Right renal pelvis (tissue), 4 donors: ENCODE measurements at regions not wholly inside any gene's neighbourhood (a gene's known extent, or its start where the extent isn't known, plus 50 kb on each side); places are given as distances from the start of the nearest gene placed in this dataset.
"Not testable (repeated sequence)": the region's sequence is repeated elsewhere in the genome, so short reads cannot be mapped to it uniquely, and the experiment has no call there.

Experiments used
- DNase-seq, 4 donors: peaks; one replicate each; pipeline ENCODE4 v3.0.0-alpha.2; 2013; ENCODE audit warnings: low read depth in 4 of 4, low spot score in 3 of 4, missing footprints in 1 of 4

DNA sequence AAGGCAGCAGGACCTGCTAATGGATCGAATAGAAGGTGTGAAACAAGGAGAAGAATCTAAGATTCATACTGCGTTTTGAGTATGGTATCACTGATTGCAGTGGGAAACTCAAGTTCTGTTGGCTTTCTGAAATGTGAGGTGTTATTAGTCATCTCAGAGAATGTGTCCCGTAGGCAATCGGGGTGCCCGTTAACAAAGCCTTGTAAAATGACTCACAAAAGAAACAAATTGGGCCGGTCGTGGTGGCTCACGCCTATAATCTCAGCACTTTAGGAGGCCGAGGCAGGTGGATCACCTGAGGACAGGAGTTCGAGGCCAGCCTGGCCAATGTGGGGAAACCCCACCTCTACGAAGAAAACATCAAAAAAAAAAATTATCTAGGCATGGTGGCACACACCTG lies 118.2 kb upstream of the C7orf33 start:
- no peak for DNase-seq

DNA sequence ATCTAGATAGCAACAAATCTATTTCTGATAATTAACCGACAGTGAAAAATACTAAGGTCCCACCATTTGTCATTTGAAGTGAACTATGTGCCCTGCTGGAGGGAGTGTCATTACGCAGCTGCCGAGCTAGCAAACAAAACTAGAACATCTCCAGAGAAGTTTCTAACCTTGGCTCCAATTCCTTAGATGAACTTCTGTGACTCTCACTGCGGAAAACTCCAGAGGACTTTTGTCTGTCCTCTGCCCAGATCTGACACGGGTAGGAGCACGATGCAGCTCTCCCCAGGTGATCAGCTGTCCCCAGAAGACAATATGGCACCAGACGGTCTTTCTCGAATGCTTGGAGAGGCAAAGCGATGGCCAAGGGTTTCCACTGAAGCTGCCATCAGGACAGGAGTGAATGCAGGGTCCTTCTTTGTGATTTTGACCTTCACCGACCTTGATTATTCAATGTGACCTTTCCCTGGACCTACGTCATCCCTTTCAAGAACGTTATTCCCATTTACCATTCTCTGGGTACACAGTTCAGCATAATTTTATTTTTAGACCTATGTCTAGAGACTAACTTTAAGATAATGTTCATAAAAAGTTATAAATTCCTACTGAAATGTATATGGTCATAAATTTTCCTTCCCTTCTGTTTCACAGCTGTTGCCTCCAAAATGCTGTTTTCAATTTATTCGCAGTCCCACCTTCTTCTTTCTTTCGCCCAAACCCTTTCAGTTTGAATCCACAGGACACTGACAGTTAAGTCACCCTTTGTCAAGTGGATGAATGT lies 116.7 kb upstream of the C7orf33 start:
- no peak for DNase-seq

DNA sequence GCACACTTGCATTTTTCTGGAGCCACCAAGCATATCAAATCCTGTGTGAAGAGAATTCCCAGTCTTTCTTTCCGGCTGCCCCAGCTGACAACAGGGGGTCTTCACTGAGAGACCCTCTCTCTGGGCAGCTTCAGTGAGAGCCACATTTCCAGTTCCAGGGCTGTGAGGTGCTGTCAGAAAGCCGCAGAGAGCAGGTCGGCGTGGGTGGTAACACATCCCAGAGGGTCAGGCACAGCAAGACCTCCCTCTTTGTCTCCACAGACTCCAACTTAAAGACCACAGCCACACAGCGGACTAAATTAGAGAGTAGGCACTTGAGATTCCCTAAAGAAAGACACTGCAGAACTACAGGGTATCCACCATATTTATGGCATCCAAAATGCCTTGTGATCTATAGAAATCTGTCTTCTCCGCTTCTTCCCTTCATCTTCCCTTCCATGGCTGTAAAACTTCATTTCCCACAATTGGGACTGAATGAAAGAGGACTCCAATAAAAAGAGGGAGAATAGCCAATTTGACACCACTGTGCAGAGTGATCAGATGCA lies 116.0 kb upstream of the C7orf33 start:
- no peak for DNase-seq

DNA sequence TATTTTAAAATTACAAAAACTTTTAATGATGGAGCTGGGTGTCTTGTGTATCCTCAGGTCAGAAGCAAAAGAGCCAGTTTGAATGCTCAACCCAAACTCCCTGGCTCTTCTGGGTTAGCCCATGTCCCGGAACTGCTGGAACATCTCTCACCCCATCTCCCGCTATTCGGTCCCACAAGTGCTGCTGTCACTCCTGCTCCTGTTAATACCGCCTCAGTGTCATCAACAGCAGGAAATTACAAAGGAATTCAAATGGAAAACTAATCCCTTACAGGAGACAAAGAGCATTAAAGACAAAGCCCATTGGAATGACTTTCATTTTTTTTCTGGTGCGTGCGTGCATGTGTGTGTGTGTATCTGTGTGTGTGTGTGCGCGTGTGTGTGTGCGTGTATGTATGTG lies 112.0 kb upstream of the C7orf33 start:
- DNase-seq: no peak

DNA sequence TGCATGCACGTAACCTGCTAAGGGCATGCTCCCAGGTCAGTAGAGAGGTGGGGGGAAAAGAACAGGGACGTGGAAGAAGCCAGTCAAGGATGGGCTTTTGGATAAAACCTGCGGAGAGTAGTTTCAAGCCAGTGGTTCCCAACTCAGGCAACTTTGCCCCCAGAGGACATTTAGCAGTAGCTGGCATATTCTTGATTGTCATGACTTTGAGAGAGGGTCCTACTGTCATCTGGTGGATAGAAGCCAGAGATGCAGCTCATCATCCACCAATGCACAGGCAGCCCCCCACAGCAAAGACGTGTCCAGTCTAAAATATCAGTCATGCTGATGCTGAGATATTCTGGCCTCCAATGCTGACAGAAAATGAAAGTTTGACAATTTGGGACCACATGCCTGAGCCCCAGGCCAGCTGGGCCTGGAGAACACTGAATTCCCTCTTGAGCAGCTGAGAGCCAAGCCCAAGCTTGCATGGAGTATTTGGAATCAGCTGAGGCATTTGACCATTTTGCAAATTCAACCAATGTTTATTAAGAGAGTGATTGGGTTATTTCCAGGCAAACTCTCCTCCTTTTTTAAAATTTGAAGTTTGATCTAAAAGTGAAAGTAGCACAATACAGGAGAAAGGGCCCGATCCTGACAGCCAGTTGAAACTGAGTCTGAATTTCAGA lies 110.0 kb upstream of the C7orf33 start:
- DNase-seq: no peak

DNA sequence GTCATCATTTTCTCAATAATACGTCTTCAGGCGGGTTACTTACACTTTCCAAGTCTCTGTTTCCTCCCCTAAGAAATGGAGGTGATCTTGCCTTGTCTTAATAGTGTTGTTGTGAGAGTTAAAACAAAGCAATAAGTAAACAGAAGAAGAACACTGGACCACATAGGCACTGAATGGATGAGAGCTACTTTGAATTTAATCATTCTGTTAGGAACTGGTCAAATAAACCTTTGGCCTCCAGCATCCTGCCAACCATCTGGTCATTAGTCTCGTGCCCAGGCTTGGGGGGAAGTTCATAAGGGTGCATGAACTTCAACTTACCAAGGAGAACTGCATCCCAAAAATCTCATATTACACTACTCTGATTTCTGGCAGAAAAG lies 109.4 kb upstream of the C7orf33 start:
- no peak for DNase-seq

DNA sequence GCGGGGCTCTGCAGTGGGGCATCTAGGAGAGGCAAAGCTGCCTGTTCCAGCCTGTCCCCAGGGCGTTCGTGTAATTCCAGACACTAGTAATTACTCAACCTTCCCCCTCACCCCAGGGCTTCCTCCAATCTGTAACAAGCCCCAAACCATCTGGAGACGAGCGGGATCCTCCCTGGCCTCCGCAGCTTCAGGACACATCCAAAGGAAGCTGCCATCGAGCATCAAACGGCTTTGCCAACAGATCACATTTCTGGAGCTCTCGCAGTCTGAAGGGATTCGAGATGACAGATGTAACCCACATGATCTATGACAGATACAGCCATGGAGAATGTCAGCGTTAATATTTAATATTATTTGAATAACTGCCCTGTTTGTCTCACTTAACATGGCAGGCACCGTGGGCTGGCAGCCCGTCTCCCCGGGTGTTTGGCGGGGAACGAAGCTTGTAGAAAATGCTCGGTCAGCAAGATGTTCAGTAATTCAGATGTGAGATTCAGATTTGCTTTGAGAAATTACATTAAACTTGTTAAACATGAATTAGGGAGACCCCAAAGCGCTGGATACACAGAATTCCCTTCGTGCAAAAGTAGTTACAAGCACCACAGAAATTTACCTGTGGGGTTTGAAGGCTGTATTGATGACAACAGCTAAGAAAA lies 108.5 kb upstream of the C7orf33 start:
- DNase-seq: no peak

DNA sequence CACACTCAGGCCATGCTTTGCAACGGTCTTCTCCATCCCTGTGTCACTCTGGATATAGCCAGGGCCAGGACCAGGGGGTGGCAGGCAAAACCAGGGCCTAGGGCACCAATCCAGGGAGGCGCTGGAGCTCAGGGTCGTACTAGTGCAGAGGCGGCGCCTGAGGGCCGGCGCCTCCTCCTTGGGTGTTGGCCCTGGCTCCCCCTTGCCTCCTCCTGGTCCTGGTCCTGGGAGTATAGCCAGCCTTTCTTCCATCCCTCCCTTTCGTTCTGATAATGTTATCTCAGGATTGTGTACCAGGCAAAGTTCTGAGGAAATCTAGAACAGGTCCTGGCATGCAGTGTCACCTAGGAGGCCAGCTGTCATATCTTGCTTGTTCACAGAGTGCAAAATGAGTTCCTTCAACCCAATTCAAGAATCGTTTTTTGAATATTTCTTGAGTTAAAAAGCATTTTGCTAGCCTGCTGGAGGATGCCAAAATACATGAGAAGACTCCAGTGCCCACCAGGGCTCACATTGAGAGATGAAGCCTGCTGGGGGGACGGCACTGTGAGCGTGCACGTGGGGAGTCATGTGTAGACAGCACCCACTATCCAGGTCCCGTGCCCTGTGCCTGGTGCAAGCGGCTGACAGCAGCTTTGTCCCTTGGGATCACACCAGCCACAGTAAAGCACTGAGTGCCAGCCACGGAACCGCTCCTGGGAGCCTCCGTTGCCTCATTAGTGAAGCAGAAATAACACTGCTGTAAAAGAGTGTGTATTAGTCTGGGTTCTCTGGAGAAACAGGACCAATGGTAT lies 106.9 kb upstream of the C7orf33 start:
- DNase-seq: no peak

DNA sequence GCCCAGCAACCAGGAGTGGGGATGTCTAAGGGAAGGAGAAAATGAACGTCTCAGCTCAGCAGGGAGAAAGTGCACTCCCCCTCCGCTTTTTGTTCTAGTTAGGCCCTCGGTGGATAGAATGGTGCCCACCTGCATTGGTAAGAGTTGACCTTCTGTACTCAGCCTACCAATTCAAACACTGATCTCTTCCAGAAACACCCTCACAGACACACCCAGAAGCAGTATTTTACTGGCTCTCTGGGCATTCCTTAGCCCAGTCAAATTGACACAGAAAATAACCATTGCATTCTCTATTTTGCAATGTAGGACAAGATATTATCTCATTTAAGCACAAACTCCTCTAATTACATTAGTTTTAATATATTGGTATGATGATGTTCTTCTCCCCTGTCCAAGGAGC lies 106.1 kb upstream of the C7orf33 start:
- DNase-seq: no peak

DNA sequence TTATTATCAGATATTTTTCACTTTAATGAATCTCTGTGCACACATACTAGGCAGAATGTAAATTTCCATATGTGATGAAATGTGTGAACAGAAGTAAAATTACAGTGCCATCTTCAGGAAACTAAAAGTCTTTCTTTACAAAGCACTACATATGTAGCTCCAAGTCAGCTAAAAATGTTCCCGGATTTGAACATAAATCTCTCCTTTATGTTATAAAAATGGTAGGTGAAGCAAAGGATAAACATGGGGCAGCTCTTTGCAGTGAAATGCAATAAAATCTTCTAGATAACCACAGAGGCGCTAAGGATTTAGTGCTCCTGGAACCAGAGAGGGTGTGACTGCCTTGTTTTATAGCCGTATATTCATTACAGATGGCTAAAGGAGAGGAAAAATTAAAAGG lies 104.9 kb upstream of the C7orf33 start:
- DNase-seq: peak in 1 of 4 donors; percentile 18

DNA sequence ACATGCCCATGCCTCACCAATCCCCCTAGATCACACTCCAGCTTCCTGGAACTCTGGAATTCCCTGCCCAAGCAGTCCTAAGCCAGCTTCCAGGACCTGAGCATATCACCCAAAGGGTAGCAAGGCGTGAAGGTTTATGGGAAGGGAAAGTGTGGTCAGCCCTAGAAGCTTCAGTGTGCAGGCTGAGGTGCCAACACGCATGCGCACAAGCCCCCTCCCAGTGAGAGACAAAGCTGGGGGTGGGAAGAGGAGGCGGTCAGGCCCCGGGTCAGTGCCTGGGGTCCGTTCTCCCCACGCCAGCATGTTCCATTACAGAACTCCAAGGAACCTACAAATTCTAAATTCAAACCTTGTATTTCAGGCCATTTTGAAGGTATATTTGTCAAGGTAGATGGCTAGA lies 103.6 kb upstream of the C7orf33 start:
- DNase-seq: no peak

DNA sequence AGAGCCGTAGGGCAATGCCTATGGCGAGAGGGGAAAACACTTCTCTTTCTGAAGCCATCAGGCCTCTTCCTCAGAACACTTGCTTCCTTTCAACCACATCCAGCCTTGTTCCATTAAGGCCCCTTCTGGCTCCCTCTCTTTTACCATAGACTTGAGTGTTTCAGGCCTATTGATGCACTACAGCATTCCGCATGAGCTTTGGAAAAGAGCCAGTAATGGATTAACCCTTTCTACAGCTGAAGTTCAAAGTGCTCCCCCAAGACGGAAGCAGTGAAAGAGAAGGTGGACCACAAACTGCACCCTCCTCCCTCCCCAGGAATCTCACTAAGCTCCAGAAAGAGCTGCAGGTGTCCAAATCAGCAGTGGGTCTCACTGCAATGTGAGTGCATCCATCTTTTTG lies 102.7 kb upstream of the C7orf33 start:
- no peak for DNase-seq

DNA sequence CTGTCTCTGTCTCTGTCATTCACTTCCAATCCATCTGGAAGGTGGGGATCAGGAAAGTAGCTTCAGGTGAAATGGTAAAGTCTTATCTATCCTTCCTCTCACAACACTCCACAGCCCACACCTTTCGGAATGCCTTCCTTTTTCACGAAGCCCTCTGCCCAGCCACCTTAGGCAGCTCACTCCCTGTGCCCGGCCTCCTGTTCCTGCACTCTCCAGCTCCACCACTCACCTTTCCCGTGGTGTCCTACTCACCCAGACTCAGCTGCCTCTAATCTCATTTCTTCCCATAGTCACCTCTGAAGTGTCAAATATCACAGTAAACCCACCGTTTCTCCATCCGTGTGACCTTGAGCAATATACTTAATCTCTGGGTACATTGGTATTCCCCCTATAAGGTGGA lies 100.9 kb upstream of the C7orf33 start:
- DNase-seq: no peak

DNA sequence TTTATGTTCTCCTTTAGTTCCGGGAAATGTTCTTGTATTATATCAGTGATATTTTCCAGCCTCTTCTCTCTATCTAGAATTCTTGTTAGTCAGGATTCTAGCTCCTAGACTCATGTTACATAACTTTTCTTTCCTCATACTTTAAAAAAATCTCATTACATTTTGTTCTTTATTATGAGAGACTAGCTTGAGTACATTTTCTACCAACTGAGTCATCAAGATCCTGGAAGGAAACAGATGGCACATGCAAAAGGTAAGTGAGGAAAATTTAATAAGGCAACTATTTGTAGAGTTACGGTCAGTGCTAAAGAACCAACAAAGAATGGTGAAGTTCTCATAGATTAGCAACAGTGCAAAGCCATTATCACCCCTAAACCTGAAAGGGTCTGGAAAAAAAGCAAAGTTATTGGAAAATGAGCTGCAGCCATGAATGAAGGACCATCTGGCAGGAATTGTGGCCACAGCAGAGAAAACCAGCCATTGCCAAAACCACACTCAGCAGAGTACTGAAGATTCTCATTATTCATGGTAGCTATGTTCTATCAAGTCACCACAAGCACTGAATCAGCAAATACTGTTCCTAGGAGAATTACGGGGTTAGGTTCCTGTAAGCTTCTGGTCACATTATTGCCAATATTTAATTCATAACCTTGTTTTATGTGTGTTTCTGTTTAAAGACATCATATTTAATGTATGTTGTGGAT lies 98.3 kb upstream of the C7orf33 start:
- DNase-seq: no peak

DNA sequence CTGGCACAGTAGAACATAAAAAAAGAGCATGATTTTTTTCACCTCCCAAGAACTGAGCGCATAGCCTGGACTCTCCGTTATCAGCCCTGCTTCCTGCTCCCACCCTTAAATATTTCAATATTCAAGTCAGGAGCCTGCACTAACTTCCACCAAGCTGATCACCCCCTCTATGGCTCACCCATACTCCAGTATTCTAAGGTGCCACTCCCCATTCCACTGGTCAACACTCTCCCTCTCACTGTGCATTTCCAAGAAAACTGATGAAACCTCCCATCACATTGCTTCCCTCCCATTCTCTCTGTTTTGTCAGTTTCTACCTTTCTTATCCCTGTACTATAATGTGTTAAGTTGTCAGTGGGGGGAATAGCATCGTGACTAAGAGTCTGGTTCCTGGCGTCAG lies 95.0 kb upstream of the C7orf33 start:
- DNase-seq: no peak

DNA sequence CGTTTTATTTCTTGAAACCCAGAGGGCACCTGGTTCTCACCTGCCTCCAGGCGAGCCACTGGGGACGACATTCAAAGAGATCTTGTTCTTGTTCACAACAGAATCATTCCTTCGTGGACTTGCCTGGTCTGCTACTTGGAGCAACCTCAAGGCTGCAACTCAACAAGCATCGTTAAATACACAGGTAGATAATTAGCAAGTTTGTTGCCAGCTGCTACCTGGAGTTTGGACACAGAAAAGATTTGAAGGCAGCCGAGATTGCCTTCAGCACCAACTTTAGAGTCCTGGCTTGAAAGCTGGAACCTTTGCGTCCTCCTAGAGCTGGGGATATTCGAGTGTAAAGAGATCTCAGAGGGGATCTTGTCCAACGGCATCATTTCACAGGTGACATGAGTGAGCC lies 89.6 kb upstream of the C7orf33 start:
- no peak for DNase-seq

DNA sequence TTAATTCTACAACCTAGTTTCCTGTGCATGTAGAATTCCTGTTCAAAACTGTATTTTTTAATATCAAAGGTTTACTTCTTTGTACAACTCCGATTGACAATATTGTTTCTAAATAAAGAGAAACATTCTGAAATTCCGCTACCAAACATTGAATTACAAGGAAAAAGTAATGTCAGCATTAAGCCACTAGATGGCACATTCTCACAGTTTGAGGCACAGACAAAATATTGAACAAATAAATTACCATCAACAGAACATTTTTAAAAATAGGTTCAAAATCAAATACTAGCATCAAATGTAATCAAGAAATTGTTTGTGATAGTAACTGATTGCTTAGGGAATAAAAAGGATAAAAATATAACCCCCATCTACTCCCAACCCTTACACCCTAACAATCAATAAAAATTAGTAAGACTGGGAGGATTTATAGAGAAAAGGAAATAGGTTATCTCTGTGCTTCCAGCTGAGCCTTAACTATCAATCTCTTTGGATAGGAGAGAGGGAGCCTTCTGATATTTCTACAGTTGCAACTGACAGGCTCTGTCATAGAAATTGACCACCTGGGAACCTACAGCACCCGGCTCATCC lies 86.6 kb upstream of the C7orf33 start:
- no peak for DNase-seq

DNA sequence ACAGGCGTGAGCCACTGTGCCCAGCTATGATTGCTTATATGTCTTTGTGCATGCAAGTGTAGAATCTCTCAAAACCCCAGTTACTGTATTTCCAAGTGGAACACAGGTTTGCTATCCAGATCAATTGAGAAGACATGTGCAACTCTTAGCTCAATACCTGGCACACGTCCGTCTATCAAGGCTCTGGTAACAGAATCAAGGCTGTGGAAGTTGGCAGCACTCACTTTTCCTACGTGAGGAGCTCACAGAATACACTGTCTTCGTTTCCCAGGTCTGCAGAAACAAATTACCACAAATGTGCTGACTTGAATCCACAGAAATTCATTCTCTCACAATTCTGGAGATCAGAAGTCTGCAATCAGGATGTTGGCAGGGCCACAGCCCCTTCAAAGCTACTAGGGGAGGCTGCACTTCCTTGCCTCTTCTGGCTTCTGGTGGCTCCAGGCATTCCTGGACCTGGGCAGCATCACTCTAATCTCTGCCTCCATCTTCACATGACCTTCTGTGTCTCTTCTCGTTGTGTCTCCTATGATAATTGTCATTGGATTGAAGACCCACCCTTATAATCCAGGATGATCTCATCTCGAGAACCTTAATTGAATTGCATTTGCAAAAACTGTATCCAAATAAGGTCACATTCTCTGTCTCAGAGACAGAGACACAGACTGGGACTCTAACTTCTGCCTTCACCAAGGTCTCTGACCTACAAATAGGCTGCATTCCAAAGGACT lies 84.8 kb upstream of the C7orf33 start:
- no peak for DNase-seq

DNA sequence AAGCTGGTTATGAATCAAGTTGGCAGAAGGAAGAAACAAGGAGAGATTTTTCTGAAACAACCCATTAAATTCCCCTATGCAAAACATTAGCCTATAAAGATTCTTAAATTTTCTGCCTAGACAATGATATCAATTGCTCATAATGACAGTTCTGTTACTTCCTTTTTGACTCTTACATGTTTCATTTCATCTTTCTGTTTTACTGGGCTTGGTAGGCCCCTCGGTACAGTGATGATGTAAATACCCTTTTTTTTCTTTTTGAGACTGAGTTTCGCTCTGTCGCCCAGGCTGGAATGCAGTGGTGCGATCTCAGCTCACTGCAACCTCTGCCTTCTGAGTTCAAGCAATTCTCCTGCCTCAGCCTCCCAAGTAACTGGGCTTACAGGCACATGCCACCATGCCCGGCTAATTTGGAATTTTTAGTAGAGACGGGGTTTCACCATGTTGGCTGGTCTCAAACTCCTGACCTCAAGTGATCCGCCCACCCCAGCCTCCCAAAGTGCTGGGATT lies 83.4 kb upstream of the C7orf33 start:
- not testable (repeated sequence) for DNase-seq
